ENCODE measurements at regions not wholly inside any gene's neighbourhood (a gene's known extent, or its start where the extent isn't known, plus 50 kb on each side); places are given as distances from the start of the nearest gene placed in this dataset.

GRCh38 chr1:200314085-200314750, 95.6 kb downstream of the ZNF281 start (continued):
- TF ChIP-seq ZNF318 (CRISPR knock-in tag; IDR thresholded peaks at IDR 0.05) (no peak), CENPX (CRISPR knock-in tag; IDR thresholded peaks at IDR 0.05) (no peak), PCBP1 (IDR thresholded peaks at IDR 0.05; ENCODE audit: borderline replicate concordance, low read depth, low read length) (no peak), ZGPAT (CRISPR knock-in tag; IDR thresholded peaks at IDR 0.05) (peak; percentile 42), ZNF7 (CRISPR knock-in tag; IDR thresholded peaks at IDR 0.05) (no peak), ZNF569 (CRISPR knock-in tag; IDR thresholded peaks at IDR 0.05; ENCODE audit: borderline replicate concordance) (no peak), DPF2 (CRISPR knock-in tag; IDR thresholded peaks at IDR 0.05; ENCODE audit: borderline replicate concordance, low read depth) (no peak), ZNF253 (CRISPR knock-in tag; IDR thresholded peaks at IDR 0.05; ENCODE audit: borderline replicate concordance) (no peak), ZNF577 (CRISPR knock-in tag; IDR thresholded peaks at IDR 0.05; ENCODE audit: borderline replicate concordance, low read depth) (no peak), ZNF609 (CRISPR knock-in tag; IDR thresholded peaks at IDR 0.05; ENCODE audit: borderline replicate concordance) (no peak), SOX5 (CRISPR knock-in tag; IDR thresholded peaks at IDR 0.05; ENCODE audit: borderline replicate concordance) (peak; percentile 58)
- TF ChIP-seq, protein P1, sequence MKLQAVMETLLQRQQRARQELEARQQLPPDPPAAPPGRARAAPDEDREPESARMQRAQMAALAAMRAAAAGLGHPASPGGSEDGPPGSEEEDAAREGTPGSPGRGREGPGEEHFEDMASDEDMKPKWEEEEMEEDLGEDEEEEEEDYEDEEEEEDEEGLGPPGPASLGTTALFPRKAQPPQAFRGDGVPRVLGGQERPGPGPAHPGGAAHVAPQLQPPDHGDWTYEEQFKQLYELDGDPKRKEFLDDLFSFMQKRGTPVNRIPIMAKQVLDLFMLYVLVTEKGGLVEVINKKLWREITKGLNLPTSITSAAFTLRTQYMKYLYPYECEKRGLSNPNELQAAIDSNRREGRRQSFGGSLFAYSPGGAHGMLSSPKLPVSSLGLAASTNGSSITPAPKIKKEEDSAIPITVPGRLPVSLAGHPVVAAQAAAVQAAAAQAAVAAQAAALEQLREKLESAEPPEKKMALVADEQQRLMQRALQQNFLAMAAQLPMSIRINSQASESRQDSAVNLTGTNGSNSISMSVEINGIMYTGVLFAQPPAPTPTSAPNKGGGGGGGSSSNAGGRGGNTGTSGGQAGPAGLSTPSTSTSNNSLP (IDR thresholded peaks at IDR 0.05; ENCODE audit: low read depth, low read length), result peak; percentile 94

Measured in HepG2 (cell line).